H1 (cell line): ENCODE measurements at regions not wholly inside any gene's neighbourhood (a gene's known extent, or its start where the extent isn't known, plus 50 kb on each side); places are given as distances from the start of the nearest gene placed in this dataset.

ENCODE experiments used
- ATF3 ChIP-seq: IDR thresholded peaks from 2 replicates; pipeline ENCODE4 v1.6.1; 2011; ENCODE audit warnings: low read depth, mild to moderate bottlenecking, low read length; ENCODE audit not compliant: insufficient read depth
- CBX5 ChIP-seq: fragments of 300-800, 300-1000 bp; sonication (generic); IDR thresholded peaks from 2 replicates; pipeline ENCODE4 v1.7.1; 2016; ENCODE audit warnings: antibody characterized with exemption, low read length, low read depth
- CHD2 ChIP-seq: IDR thresholded peaks from 2 replicates; pipeline ENCODE4 v1.6.1; 2012; ENCODE audit warnings: low read length, improper control_type of control experiment
- CHD7 ChIP-seq: fragments of 300-600 bp; sonication (generic); IDR thresholded peaks from 2 replicates; pipeline ENCODE4 v1.7.1; 2012; ENCODE audit warnings: low read length, moderate library complexity, mild to moderate bottlenecking, inconsistent platforms; ENCODE audit not compliant: insufficient replicate concordance
- CTBP2 ChIP-seq: IDR thresholded peaks from 2 replicates; pipeline ENCODE4 v1.7.0; 2011; ENCODE audit warnings: borderline replicate concordance, mild to moderate bottlenecking, moderate library complexity, mixed read lengths, low read length; ENCODE audit not compliant: insufficient read depth, insufficient read length
- EZH2 ChIP-seq: fragments of 200-600 bp; sonication (generic); IDR thresholded peaks from 2 replicates; pipeline ENCODE4 v1.7.1; 2012; ENCODE audit warnings: low read depth, mild to moderate bottlenecking, moderate library complexity, low read length, inconsistent platforms; ENCODE audit not compliant: severe bottlenecking
- NRF1 ChIP-seq: IDR thresholded peaks from 2 replicates; pipeline ENCODE4 v1.6.1; 2011; ENCODE audit warnings: mild to moderate bottlenecking, low read depth, low read length, improper control_type of control experiment
- PHF8 ChIP-seq: fragments of 200-600 bp; sonication (generic); conservative IDR thresholded peaks from 2 replicates; pipeline ENCODE4 v1.7.1; 2012; ENCODE audit warnings: low read depth, mild to moderate bottlenecking, inconsistent platforms, low read length, moderate library complexity
- RBBP5 ChIP-seq: IDR thresholded peaks from 2 replicates; pipeline ENCODE4 v1.7.1; 2012; ENCODE audit warnings: low read depth, mild to moderate bottlenecking, inconsistent platforms, low read length, moderate library complexity, borderline replicate concordance
- RFX5 ChIP-seq: IDR thresholded peaks from 2 replicates; pipeline ENCODE4 v1.6.1; 2011; ENCODE audit warnings: low read depth, low read length, improper control_type of control experiment, borderline replicate concordance
- SIRT6 ChIP-seq: IDR thresholded peaks from one replicate; pipeline ENCODE4 v1.7.1; 2012; ENCODE audit warnings: low read length, inconsistent platforms
- SP4 ChIP-seq: IDR thresholded peaks from 2 replicates; pipeline ENCODE4 v1.6.1; 2012; ENCODE audit warnings: low read length, inconsistent platforms

- no peak for TF ChIP-seq CHD7
- TF ChIP-seq RBBP5: no peak
- no peak for TF ChIP-seq PHF8
- no peak for TF ChIP-seq EZH2
- TF ChIP-seq NRF1: no peak
- TF ChIP-seq CTBP2: no peak
- no peak for TF ChIP-seq CHD2
- no peak for TF ChIP-seq CBX5
- no peak for TF ChIP-seq SIRT6
- no peak for TF ChIP-seq SP4
- TF ChIP-seq RFX5: no peak
- TF ChIP-seq ATF3: no peak
Observed at GRCh38 chr6:51105357-51105756, 286.7 kb downstream of the TFAP2B start (continued).
